Spleen (tissue), 7 donors: ENCODE measurements at regions not wholly inside any gene's neighbourhood (a gene's known extent, or its start where the extent isn't known, plus 50 kb on each side); places are given as distances from the start of the nearest gene placed in this dataset.

ENCODE experiments used
- CTCF ChIP-seq, 11 experiments: fragments of 200-600 bp in 7 of 11; fragments of 450-650 bp in 4 of 11; sonication (generic) in 4 of 11; IDR thresholded peaks in 8 of 11; conservative IDR thresholded peaks in 3 of 11; 1 replicate in 7 of 11; 2 replicates in 4 of 11; pipeline versions ENCODE4 v1.4.0 to v1.8.0; 2016 to 2021; ENCODE audit warnings: antibody characterized with exemption in 11 of 11, inconsistent platforms in 4 of 11, mild to moderate bottlenecking in 1 of 11
- POLR2A ChIP-seq, 3 donors: fragments of 450-650 bp; IDR thresholded peaks; one replicate each; pipeline ENCODE4 v1.5.1; 2017; ENCODE audit warnings: antibody characterized with exemption in 3 of 3, mild to moderate bottlenecking in 1 of 3
- donor health status: DM: no; HTN: no; CAD: no; lungs with moderate emphysema.
- donor health status: DM: no; HTN: no; CAD: no.
- donor health status: DM: no; HTN: no; CAD: no.

GRCh38 chr5:34416501-34417008 is 239.6 kb upstream of the RAI14 start:
- TF ChIP-seq POLR2A (IDR thresholded peaks at IDR 0.05) = no peak
- no peak for TF ChIP-seq CTCF (IDR thresholded peaks at IDR 0.05 in 8 of 11, conservative IDR thresholded peaks at IDR 0.05 in 3 of 11)
